NCI-H524 (cell line): ENCODE measurements at regions not wholly inside any gene's neighbourhood (a gene's known extent, or its start where the extent isn't known, plus 50 kb on each side); places are given as distances from the start of the nearest gene placed in this dataset.
A peak's percentile ranks its signal among the peaks of the same experiment; 100 is the strongest.

Experiments
- DNase-seq, 2 experiments: peaks; one replicate each; lab custom pipeline; 2025; lab: John Stamatoyannopoulos, UW

DNA sequence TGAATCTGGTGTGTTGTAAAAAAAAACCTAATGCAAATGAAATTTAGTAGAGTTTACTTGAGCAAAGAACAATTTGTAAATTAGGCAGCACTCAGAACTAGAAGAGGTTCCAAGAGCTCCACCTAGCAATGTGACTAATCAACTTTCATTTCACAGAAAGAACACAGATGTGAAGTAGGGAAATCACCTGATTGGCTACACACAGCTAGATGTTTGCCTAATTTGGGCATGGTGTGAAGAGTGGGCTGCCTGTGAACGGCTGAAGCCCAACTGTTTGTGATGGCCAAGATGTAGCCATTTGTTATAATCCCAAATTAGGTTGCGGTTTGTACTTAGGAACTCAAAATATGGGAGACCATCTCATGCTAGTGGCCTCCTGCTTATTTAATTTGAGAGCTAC, 724.4 kb upstream of the SLITRK5 start:
- DNase-seq, result no peak

GRCh38 chr13:86954341-86954740, 716.8 kb upstream of the SLITRK5 start:
- no peak for DNase-seq

DNA sequence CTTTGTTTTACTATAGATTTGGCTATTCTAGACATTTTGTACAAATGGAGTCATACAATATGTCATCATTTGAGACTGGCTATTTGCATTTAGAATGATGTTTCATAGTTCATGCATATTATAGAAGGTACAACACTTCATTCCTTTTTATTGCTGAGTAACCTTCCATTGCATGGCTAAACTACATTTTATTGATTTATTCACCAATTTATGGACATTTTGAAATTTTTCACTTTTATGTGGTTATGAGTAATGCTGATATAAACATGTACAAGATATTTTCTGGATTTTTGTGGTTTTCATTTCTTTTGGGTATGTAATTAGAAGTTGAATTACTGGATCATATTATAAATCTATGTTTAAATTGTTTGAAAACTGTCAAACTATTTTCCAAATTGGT, 710.3 kb upstream of the SLITRK5 start:
- DNase-seq, result no peak

- no peak for DNase-seq
Observed at GRCh38 chr13:86974251-86974994, 696.7 kb upstream of the SLITRK5 start.

GRCh38 chr13:86974995-86975328, 696.2 kb upstream of the SLITRK5 start:
- no peak for DNase-seq

DNA sequence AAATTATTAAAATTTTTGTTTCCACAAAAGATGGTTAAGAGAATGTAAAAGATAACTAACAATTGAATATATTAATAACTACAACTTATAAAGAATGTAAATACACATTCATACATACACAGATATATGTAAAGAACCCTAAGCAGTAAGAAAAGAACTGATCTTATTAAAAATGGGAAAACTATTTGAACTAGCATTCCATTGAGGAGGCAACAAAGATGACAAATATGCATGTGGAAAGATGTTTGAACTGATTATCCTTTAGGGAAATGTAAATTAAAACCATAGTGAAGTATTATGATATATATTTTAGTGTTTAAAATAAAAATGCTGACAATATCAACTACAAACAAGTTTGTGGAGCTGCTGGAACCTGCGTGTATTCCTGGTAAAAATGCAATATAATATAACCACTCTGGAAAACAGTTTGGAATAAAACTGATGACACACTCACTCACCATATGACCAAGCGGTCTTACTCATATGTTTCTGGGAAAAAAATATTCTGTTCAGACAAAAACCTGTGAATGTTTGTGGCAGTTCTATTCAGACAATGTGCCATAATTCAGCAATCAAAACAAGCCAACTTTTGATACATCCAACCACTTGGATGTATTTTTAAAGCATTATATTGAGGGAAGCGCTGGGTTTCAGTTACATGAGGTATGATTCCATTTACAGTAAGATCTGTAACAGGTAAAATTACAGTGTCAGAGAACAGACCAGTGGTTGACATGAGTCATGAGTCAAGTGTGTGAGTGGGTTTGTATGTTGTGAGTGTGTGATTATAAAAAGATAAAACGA, 694.4 kb upstream of the SLITRK5 start:
- DNase-seq, result no peak

DNA sequence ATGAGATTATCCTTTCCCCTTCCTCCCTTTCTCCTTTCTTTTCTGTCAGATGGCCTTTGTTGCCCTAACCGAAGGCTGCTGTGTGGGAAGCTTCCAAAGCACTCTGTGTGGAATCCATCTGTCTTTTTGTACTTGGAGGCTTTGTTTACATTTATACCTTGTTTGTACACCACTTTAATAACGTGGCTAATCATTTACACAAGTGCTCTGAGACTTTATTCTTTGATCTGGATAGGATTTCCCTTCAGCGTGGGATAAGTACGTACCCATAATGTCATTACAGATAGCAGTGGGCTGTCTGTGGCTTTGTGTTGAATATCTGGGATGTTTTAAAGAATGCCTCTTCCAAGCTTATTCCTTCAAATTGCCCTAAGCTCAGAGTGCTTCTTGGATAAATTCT, 684.7 kb upstream of the SLITRK5 start:
- DNase-seq, result peak in 1 of 2 experiments; percentile 4

- DNase-seq, result no peak
Observed at GRCh38 chr13:86992251-86992650, 678.9 kb upstream of the SLITRK5 start.

DNA sequence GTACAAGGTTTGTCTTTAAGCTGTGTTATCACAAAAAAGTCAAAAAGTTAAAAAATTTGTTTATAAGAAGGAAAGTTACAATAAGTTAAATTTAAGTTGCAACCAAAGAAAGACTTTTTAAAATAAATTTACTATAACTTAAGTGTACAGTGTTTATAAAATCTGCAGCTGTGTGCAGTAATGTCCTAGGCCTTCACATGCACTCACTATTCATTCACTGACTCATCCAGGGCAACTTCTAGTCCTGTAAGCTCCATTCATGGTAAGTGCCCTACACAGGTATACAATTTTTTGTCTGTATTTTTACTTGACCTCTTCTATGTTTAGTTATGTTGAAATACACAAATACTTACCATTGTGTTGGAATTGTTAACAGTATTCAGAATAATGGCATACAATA, 667.9 kb upstream of the SLITRK5 start:
- DNase-seq, result no peak

GRCh38 chr13:87005511-87005910, 665.7 kb upstream of the SLITRK5 start:
- DNase-seq, result no peak

GRCh38 chr13:87035526-87035925, 635.6 kb upstream of the SLITRK5 start:
- DNase-seq, result no peak

- DNase-seq, result no peak
Observed at GRCh38 chr13:87042946-87043345, 628.2 kb upstream of the SLITRK5 start.

DNA sequence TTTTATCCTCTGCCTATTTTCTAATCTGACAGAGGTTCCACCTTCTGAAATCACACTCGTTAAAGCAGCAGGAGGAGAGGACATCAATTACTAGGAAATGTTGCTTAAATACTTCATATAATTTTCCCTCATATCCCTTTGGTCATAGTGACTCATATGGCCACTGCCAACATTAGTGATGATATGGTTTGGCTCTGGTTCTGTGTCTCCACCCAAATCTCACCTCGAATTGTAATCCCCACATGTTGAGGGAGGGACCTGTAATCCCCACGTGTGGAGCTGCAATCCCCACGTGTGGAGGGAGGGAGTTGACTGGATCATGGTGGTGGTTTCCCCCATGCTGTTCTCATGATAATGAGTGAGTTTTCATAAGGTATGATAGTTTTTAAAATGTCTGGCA, 618.4 kb upstream of the SLITRK5 start:
- DNase-seq, result no peak

- no peak for DNase-seq
Observed at GRCh38 chr13:87057807-87058520, 613.2 kb upstream of the SLITRK5 start.

- no peak for DNase-seq
Observed at GRCh38 chr13:87058786-87059329, 612.3 kb upstream of the SLITRK5 start.

GRCh38 chr13:87078947-87079795, 592.0 kb upstream of the SLITRK5 start:
- no peak for DNase-seq

DNA sequence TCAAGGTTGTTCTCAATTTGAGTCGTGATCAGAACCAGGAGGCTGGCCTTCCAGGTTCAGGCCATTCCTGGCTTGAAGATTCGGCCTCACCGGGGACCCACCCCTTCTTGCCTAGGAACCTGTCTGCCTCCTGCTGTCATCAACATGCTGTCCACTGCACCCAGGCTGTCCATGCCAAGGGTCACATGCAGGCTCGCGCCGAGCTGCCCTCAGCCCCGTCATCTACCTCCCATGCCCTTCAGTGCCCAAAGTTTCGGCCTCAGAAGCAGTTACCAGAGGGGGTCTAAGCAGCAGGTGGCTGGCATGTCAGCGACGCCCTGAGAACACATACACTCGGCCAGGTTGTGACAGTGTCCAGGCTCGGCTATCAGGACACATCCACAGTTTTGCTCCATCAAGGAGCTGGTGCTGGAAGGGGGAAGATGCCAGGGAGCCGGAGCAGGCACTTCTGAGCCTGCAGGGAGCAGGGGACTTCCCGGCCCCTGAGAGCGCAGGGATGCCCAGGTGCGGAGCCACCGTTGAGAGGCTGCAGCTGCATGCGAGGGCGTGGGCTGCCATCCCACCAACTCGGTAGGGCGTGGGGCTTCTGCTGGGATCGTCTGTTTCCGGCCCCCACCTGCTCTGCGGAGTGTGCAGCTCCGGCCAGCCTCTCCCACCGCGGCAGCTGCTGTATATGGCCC, 590.9 kb upstream of the SLITRK5 start:
- no peak for DNase-seq

DNA sequence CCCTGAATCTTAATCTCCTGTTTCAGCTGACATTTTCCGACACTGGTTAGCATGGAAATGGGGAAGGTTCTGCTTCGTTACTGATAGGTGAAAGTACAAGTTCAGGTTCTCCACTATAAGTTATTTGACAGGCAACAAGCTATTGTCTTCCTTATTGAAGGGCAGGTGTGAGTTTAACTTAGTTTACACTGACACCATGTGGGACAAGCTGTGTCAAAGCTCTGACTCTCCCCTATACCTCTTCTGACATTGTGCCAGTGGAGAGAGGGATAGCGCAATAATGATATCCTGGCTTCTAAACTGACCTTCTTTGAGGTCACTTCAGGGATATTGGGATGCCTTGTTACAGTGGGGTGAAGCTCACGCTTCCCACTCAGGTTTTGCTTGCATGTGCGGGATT, 587.0 kb upstream of the SLITRK5 start:
- no peak for DNase-seq

- DNase-seq, result no peak
Observed at GRCh38 chr13:87087741-87088140, 583.4 kb upstream of the SLITRK5 start.

GRCh38 chr13:87089391-87089790, 581.8 kb upstream of the SLITRK5 start:
- DNase-seq, result no peak

DNA sequence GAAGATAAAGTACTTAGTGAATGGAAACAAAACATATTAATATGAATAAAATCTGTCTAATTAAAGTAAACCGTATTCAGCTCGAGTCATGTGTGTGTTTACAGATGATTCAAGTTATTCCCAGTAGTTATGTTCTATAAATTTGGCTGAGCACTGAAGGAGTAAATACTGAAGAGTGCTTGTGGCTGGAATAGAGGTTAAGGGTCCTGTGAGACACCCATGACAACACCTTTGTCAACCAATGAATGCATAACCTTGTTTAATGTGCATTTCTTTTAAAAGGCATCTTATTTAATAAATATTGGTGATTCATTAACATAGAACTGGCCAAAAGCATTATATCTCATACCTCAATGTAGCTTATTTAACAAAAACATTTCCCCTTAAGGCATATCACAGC, 577.8 kb upstream of the SLITRK5 start:
- DNase-seq, result no peak
